ENCODE measurements at regions not wholly inside any gene's neighbourhood (a gene's known extent, or its start where the extent isn't known, plus 50 kb on each side); places are given as distances from the start of the nearest gene placed in this dataset.

DNA sequence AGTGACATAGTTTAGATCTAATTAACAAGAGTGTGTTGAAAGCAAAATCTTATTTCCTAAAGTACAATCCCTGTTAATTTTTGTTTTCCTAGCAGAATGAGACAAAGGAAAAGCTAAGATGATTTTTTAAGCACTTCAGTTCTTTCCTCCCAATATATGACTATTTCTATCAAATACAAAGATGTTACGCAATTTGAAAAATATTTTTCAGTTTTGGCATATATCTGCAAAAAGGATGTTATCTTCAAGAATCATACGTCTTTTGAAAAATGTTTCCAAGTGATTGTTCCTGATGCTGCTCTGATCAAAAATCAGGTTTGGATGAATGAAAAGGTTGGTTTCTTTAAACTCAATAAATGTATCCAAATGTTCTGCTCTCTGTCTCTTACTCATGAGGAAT is 486.7 kb upstream of the CPEB2 start:
- Histone ChIP-seq H3K27ac (no peak overlapping the region), H3K4me3 (no peak overlapping the region), H3K36me3 (no peaks in the 10 kb centered on the region), H3K9me3 (no peaks in the 10 kb centered on the region), H3K4me1 (replicated peaks) (no peaks in the 10 kb centered on the region), H3K27me3 (replicated peaks; ENCODE audit: insufficient read depth) (no peaks in the 10 kb centered on the region)
- no peak for TF ChIP-seq POLR2AphosphoS5 (IDR thresholded peaks at IDR 0.05)
- no peak for TF ChIP-seq CTCF (IDR thresholded peaks at IDR 0.05)
- TF ChIP-seq POLR2A (IDR thresholded peaks at IDR 0.05) = no peak
- WGBS = 89% methylated on average over 2 of the region's 2 CpGs
- intact Hi-C loops (cut with DNase I) = no loop called here
- DNase-seq (ENCODE audit: low spot score) = no peak

GRCh38 chr4:14518136-14518535 is 484.1 kb upstream of the CPEB2 start:
- H3K4me3 ChIP-seq = no peak overlapping the region
- intact Hi-C loops (cut with DNase I) = no loop called here
- H3K36me3 ChIP-seq = no peaks in the 10 kb centered on the region
- no peaks in the 10 kb centered on the region for H3K9me3 ChIP-seq
- no peaks in the 10 kb centered on the region for H3K27me3 ChIP-seq (replicated peaks; ENCODE audit: insufficient read depth)
- TF ChIP-seq POLR2A (IDR thresholded peaks at IDR 0.05) (no peak), CTCF (IDR thresholded peaks at IDR 0.05) (no peak), POLR2AphosphoS5 (IDR thresholded peaks at IDR 0.05) (no peak)
- DNase-seq (ENCODE audit: low spot score) = no peak
- H3K27ac ChIP-seq = no peak overlapping the region
- no peaks in the 10 kb centered on the region for H3K4me1 ChIP-seq (replicated peaks)
- WGBS = 16% methylated on average over 2 of the region's 2 CpGs

DNA sequence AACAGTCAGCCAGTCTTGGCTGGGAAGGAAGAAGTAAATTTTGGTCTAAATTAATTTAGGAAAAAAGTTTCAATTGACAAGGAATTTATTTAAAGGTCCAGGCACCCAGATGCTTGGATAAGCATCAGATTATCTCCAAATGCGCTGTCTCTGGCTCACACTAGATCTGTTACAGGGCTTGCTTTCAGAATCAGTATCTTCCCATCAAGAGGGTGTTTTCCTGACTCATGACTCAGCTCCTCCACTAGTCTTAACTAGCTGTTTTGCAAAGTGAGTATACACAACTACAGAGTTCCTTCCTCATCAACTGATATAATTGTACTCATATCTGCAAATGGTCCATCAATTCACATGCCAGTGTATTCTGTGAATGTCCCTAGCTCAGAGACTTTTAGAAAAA is 482.1 kb upstream of the CPEB2 start:
- H3K27ac ChIP-seq = no peak overlapping the region
- no peak for DNase-seq (ENCODE audit: low spot score)
- H3K4me3 ChIP-seq = no peak overlapping the region
- TF ChIP-seq POLR2A (IDR thresholded peaks at IDR 0.05) (no peak), POLR2AphosphoS5 (IDR thresholded peaks at IDR 0.05) (no peak), CTCF (IDR thresholded peaks at IDR 0.05) (no peak)
- H3K27me3 ChIP-seq (replicated peaks; ENCODE audit: insufficient read depth) = no peaks in the 10 kb centered on the region
- intact Hi-C loops (cut with DNase I) = no loop called here
- H3K9me3 ChIP-seq = no peaks in the 10 kb centered on the region
- 74% methylated on average over 1 of the region's 1 CpG for WGBS
- H3K36me3 ChIP-seq = no peaks in the 10 kb centered on the region
- H3K4me1 ChIP-seq (replicated peaks) = no peaks in the 10 kb centered on the region

DNA sequence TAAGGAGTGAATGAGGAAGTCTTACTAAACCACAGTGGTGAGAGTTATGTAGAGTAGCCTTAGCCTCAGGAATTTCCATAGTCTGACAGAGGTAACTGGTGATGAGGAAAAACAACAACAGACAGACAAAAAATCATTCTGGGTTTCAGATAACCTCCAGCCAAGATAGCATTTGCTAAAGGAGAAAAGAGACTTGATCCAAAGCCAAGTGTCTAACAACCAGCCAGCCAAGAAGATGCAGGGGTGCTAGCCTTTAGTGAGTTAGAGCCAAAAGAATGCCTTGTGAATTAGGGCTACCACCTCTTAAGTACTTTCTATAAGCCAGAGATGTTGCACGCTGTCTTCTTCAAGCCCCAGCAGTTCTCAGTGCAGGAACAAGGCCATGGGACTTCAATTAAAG is 478.0 kb upstream of the CPEB2 start:
- no peak overlapping the region for H3K4me3 ChIP-seq
- H3K36me3 ChIP-seq = no peaks in the 10 kb centered on the region
- no peak for TF ChIP-seq POLR2AphosphoS5 (IDR thresholded peaks at IDR 0.05)
- no peaks in the 10 kb centered on the region for H3K27me3 ChIP-seq (replicated peaks; ENCODE audit: insufficient read depth)
- 77% methylated on average over 1 of the region's 1 CpG for WGBS
- DNase-seq (ENCODE audit: low spot score) = no peak
- no peak overlapping the region for H3K27ac ChIP-seq
- H3K9me3 ChIP-seq = no peaks in the 10 kb centered on the region
- intact Hi-C loops (cut with DNase I) = no loop called here
- no peaks in the 10 kb centered on the region for H3K4me1 ChIP-seq (replicated peaks)

DNA sequence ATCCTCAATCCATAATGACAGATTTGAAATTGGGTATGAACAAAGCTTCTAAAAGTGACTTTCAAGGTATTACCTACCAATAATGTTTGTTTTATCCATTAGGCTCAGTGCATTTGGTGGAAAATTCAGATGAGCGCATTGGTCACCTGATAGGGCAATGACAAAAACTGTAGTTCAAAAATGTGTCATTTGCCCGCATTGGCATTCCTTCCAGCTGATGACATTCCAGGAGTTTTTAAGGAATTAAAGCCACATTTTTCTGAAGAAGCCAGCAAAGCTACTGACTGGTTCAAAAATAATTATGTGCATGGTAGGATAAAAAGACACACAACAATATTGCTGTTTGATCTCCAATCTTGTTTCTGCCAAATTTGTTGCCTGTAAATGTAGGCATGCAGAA is 473.4 kb upstream of the CPEB2 start:
- WGBS = 92% methylated on average over 2 of the region's 2 CpGs
- intact Hi-C loops (cut with DNase I) = no loop called here
- H3K4me1 ChIP-seq (replicated peaks) = no peaks in the 10 kb centered on the region
- no peak for TF ChIP-seq POLR2AphosphoS5 (IDR thresholded peaks at IDR 0.05)
- no peaks in the 10 kb centered on the region for H3K27me3 ChIP-seq (replicated peaks; ENCODE audit: insufficient read depth)
- H3K27ac ChIP-seq = no peak overlapping the region
- no peaks in the 10 kb centered on the region for H3K9me3 ChIP-seq
- no peak overlapping the region for H3K4me3 ChIP-seq
- no peaks in the 10 kb centered on the region for H3K36me3 ChIP-seq
- no peak for DNase-seq (ENCODE audit: low spot score)

DNA sequence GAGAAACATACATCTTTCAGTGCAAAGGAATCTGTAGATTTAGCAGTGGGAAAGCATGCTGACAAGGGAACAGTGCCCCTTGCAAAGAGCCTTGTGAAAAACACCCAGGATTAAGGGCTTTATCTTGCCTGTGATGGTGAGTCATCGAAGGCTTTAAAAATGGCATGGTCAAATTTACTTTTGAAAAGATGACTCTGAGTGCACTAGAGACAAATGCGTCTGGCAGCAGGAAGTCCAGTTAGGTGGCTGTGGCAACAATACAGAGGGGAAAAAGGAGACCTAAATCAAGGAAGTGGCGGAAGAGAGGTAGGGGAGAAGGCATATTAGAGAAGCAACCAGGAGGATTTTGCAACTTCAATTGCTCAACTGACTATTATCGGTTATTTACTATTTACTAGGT is 472.6 kb upstream of the CPEB2 start:
- Histone ChIP-seq H3K27ac (no peak overlapping the region), H3K4me3 (no peak overlapping the region), H3K9me3 (no peaks in the 10 kb centered on the region), H3K4me1 (replicated peaks) (no peaks in the 10 kb centered on the region), H3K27me3 (replicated peaks; ENCODE audit: insufficient read depth) (no peaks in the 10 kb centered on the region), H3K36me3 (no peaks in the 10 kb centered on the region)
- 60% methylated on average over 4 of the region's 4 CpGs for WGBS
- intact Hi-C loops (cut with DNase I) = no loop called here
- no peak for DNase-seq (ENCODE audit: low spot score)
- no peak for TF ChIP-seq POLR2A (IDR thresholded peaks at IDR 0.05)
- TF ChIP-seq POLR2AphosphoS5 (IDR thresholded peaks at IDR 0.05) = no peak
- no peak for TF ChIP-seq CTCF (IDR thresholded peaks at IDR 0.05)
